GM12864 (cell line): ENCODE measurements at regions not wholly inside any gene's neighbourhood (a gene's known extent, or its start where the extent isn't known, plus 50 kb on each side); places are given as distances from the start of the nearest gene placed in this dataset.

Experiments used
- DNase-seq: peaks from one replicate; pipeline ENCODE4 v3.0.0-alpha.2; 2011; ENCODE audit warnings: low read depth
- H3K4me3 ChIP-seq: 2 replicates; pipeline ENCODE4 v1.5.1; 2011; ENCODE audit warnings: mild to moderate bottlenecking, low read depth, low read length, control low read depth
- CTCF ChIP-seq: IDR thresholded peaks from 2 replicates; pipeline ENCODE4 v1.5.1; 2011; ENCODE audit warnings: low read depth, mild to moderate bottlenecking, moderate library complexity, low read length, control low read depth, inconsistent platforms; ENCODE audit errors: missing control alignments

- no peak for DNase-seq
- H3K4me3 ChIP-seq: no peak overlapping the region
- no peak for TF ChIP-seq CTCF
Measured at GRCh38 chr14:85146779-85147178, 383.2 kb upstream of the FLRT2 start.

- TF ChIP-seq CTCF: no peak
- no peak for DNase-seq
- H3K4me3 ChIP-seq: no peak overlapping the region
Measured at GRCh38 chr14:85150166-85150565, 379.8 kb upstream of the FLRT2 start.

GRCh38 chr14:85154714-85155113, 375.2 kb upstream of the FLRT2 start:
- no peak for DNase-seq
- TF ChIP-seq CTCF: no peak
- H3K4me3 ChIP-seq: no peak overlapping the region

- TF ChIP-seq CTCF: no peak
- no peak for DNase-seq
- H3K4me3 ChIP-seq: no peak overlapping the region
Measured at GRCh38 chr14:85156319-85156718, 373.6 kb upstream of the FLRT2 start.

GRCh38 chr14:85159726-85160125, 370.2 kb upstream of the FLRT2 start:
- no peak overlapping the region for H3K4me3 ChIP-seq
- no peak for TF ChIP-seq CTCF
- no peak for DNase-seq

- TF ChIP-seq CTCF: no peak
Measured at GRCh38 chr14:85165094-85165493, 364.9 kb upstream of the FLRT2 start.

GRCh38 chr14:85169381-85169780, 360.6 kb upstream of the FLRT2 start:
- no peak overlapping the region for H3K4me3 ChIP-seq
- DNase-seq: no peak
- no peak for TF ChIP-seq CTCF

More at GRCh38 chr14:85165094-85165493, 364.9 kb upstream of the FLRT2 start:
- H3K4me3 ChIP-seq: no peak overlapping the region
- no peak for DNase-seq
